HEK293 (cell line): ENCODE measurements at regions not wholly inside any gene's neighbourhood (a gene's known extent, or its start where the extent isn't known, plus 50 kb on each side); places are given as distances from the start of the nearest gene placed in this dataset.
A peak's percentile ranks its signal among the peaks of the same experiment; 100 is the strongest.

Source experiments
- CTCF ChIA-PET: fragments of 350-600 bp; formaldehyde crosslinking; extraction: SDS; loops from one replicate; lab custom pipeline; 2021; ENCODE audit warnings: antibody characterized with exemption; lab: Yijun Ruan, JAX
- POLR2A ChIA-PET: fragments of 300-600 bp; formaldehyde crosslinking; extraction: SDS; loops from one replicate; lab custom pipeline; 2020; ENCODE audit warnings: antibody characterized with exemption, inconsistent platforms; lab: Yijun Ruan, JAX
- H3K27ac ChIP-seq: fragments of 200-500 bp; sonication (Bioruptor generic); 2 replicates; pipeline ENCODE4 v1.5.1; 2014; ENCODE audit warnings: low read depth, low read length, control low read depth, inconsistent platforms; ENCODE audit errors: extremely low read depth
- H3K36me3 ChIP-seq, 2 experiments: fragments of 200-500 bp in 1 of 2; sonication (Bioruptor generic) in 1 of 2; 1 replicate in 1 of 2; 2 replicates in 1 of 2; pipeline ENCODE4 v1.5.1; 2014 to 2017; ENCODE audit warnings: inconsistent platforms in 2 of 2, low read length in 2 of 2; ENCODE audit not compliant: control insufficient read depth in 2 of 2, insufficient read depth in 1 of 2
- H3K4me1 ChIP-seq: fragments of 200-500 bp; sonication (Bioruptor generic); 2 replicates; pipeline ENCODE4 v1.5.1; 2014; ENCODE audit warnings: mild to moderate bottlenecking, low read length, inconsistent platforms; ENCODE audit not compliant: control insufficient read depth, insufficient read depth
- H3K4me3 ChIP-seq: 2 replicates; pipeline ENCODE4 v1.5.1; 2011; ENCODE audit warnings: low read depth, mild to moderate bottlenecking, control low read depth, low read length, moderate library complexity
- H3K9me3 ChIP-seq: fragments of 200-500 bp; sonication (Bioruptor generic); 2 replicates; pipeline ENCODE4 v1.5.1; 2014; ENCODE audit warnings: low read depth, low read length, inconsistent platforms; ENCODE audit not compliant: control insufficient read depth, insufficient read depth
- KLF1 ChIP-seq: fragments of 450-650 bp; formaldehyde crosslinking; IDR thresholded peaks from 2 replicates; pipeline ENCODE4 v1.5.1; 2016; ENCODE audit warnings: missing biosample characterization, missing genetic modification characterization
- PRDM1 ChIP-seq: fragments of 450-650 bp; formaldehyde crosslinking; IDR thresholded peaks from 2 replicates; pipeline ENCODE4; 2016; ENCODE audit warnings: missing biosample characterization, missing genetic modification characterization
- REPIN1 ChIP-seq: fragments of 450-650 bp; formaldehyde crosslinking; IDR thresholded peaks from 2 replicates; pipeline ENCODE4 v1.5.1; 2017; ENCODE audit warnings: missing biosample characterization, missing genetic modification characterization, low read depth
- REST ChIP-seq: fragments of 450-650 bp; formaldehyde crosslinking; IDR thresholded peaks from 2 replicates; pipeline ENCODE4 v1.5.1; 2016; ENCODE audit warnings: missing biosample characterization, missing genetic modification characterization
- SP3 ChIP-seq: fragments of 450-650 bp; formaldehyde crosslinking; IDR thresholded peaks from 2 replicates; pipeline ENCODE4 v1.5.1; 2016; ENCODE audit warnings: missing biosample characterization, missing genetic modification characterization
- SP7 ChIP-seq: fragments of 450-650 bp; formaldehyde crosslinking; IDR thresholded peaks from 2 replicates; pipeline ENCODE4 v1.5.1; 2016; ENCODE audit warnings: missing biosample characterization, missing genetic modification characterization
- YY2 ChIP-seq: fragments of 450-650 bp; formaldehyde crosslinking; IDR thresholded peaks from 2 replicates; pipeline ENCODE4 v1.5.1; 2016; ENCODE audit warnings: missing biosample characterization, missing genetic modification characterization
- ZNF114 ChIP-seq: fragments of 450-650 bp; formaldehyde crosslinking; IDR thresholded peaks from 2 replicates; pipeline ENCODE4 v1.5.0; 2017; ENCODE audit warnings: missing biosample characterization, missing genetic modification characterization
- ZNF133 ChIP-seq: fragments of 450-650 bp; formaldehyde crosslinking; IDR thresholded peaks from 2 replicates; pipeline ENCODE4 v1.5.1; 2016; ENCODE audit warnings: missing biosample characterization, missing genetic modification characterization
- ZNF175 ChIP-seq: fragments of 450-650 bp; formaldehyde crosslinking; IDR thresholded peaks from 2 replicates; pipeline ENCODE4 v1.5.1; 2016; ENCODE audit warnings: missing biosample characterization, missing genetic modification characterization
- ZNF211 ChIP-seq: fragments of 450-650 bp; formaldehyde crosslinking; IDR thresholded peaks from 2 replicates; pipeline ENCODE4 v1.5.1; 2016; ENCODE audit warnings: low read depth, missing biosample characterization, missing genetic modification characterization
- ZNF23 ChIP-seq: fragments of 450-650 bp; formaldehyde crosslinking; IDR thresholded peaks from 2 replicates; pipeline ENCODE4 v1.5.1; 2016; ENCODE audit warnings: missing biosample characterization, missing genetic modification characterization, borderline replicate concordance
- ZNF350 ChIP-seq: fragments of 450-650 bp; formaldehyde crosslinking; IDR thresholded peaks from 2 replicates; pipeline ENCODE4 v1.5.0; 2017; ENCODE audit warnings: missing biosample characterization, mild to moderate bottlenecking, missing genetic modification characterization
- ZNF426 ChIP-seq: fragments of 450-650 bp; formaldehyde crosslinking; IDR thresholded peaks from 2 replicates; pipeline ENCODE4 v1.5.1; 2017; ENCODE audit warnings: missing biosample characterization, missing genetic modification characterization, mild to moderate bottlenecking, inconsistent platforms, moderate library complexity
- ZNF585B ChIP-seq: fragments of 450-650 bp; formaldehyde crosslinking; IDR thresholded peaks from 2 replicates; pipeline ENCODE4 v1.5.1; 2016; ENCODE audit warnings: missing biosample characterization, missing genetic modification characterization
- ZNF670 ChIP-seq: fragments of 450-650 bp; formaldehyde crosslinking; IDR thresholded peaks from 2 replicates; pipeline ENCODE4 v1.5.1; 2016; ENCODE audit warnings: missing biosample characterization, missing genetic modification characterization, low read depth
- ZNF768 ChIP-seq: fragments of 450-650 bp; formaldehyde crosslinking; IDR thresholded peaks from 2 replicates; pipeline ENCODE4 v1.5.1; 2018; ENCODE audit warnings: missing biosample characterization, mild to moderate bottlenecking, missing genetic modification characterization
- ZNF777 ChIP-seq: fragments of 450-650 bp; formaldehyde crosslinking; IDR thresholded peaks from 2 replicates; pipeline ENCODE4 v1.5.1; 2017; ENCODE audit warnings: missing biosample characterization, missing genetic modification characterization, borderline replicate concordance
- ZSCAN4 ChIP-seq: fragments of 450-650 bp; formaldehyde crosslinking; IDR thresholded peaks from 2 replicates; pipeline ENCODE4 v1.5.1; 2017; ENCODE audit warnings: missing biosample characterization, missing genetic modification characterization
- TF ChIP-seq, protein P1 (sequence below): fragments of 450-650 bp; formaldehyde crosslinking; IDR thresholded peaks from 2 replicates; pipeline ENCODE4 v1.5.1; 2016; ENCODE audit warnings: missing biosample characterization, missing genetic modification characterization
- TF ChIP-seq, protein P2 (sequence below): fragments of 450-650 bp; formaldehyde crosslinking; IDR thresholded peaks from 2 replicates; pipeline ENCODE4 v1.5.1; 2016; ENCODE audit warnings: missing biosample characterization, missing genetic modification characterization, borderline replicate concordance

- H3K4me3 ChIP-seq, result no peak overlapping the region
- peaks cover 3% of the 10 kb centered on the region; the same call in 1 of the 2 replicates for H3K4me1 ChIP-seq
- H3K27ac ChIP-seq, result no peak overlapping the region
- CTCF ChIA-PET, result interaction anchor here (0.6 to 1.0 kb wide), 3 partner anchors 9 to 156 kb away, joined by 3 read pairs; no protein-coding TSS in a partner anchor
- H3K9me3 ChIP-seq, result no peaks in the 10 kb centered on the region
- POLR2A ChIA-PET, result no interaction called here
- no peaks in the 10 kb centered on the region for H3K36me3 ChIP-seq
- TF ChIP-seq ZNF133 (tag by site-specific recombination), result no peak
- no peak for TF ChIP-seq ZNF585B
- no peak for TF ChIP-seq SP7
- TF ChIP-seq REPIN1, result no peak
- TF ChIP-seq, protein P1, sequence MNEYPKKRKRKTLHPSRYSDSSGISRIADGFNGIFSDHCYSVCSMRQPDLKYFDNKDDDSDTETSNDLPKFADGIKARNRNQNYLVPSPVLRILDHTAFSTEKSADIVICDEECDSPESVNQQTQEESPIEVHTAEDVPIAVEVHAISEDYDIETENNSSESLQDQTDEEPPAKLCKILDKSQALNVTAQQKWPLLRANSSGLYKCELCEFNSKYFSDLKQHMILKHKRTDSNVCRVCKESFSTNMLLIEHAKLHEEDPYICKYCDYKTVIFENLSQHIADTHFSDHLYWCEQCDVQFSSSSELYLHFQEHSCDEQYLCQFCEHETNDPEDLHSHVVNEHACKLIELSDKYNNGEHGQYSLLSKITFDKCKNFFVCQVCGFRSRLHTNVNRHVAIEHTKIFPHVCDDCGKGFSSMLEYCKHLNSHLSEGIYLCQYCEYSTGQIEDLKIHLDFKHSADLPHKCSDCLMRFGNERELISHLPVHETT (tag by site-specific recombination), result no peak
- TF ChIP-seq, protein P2, sequence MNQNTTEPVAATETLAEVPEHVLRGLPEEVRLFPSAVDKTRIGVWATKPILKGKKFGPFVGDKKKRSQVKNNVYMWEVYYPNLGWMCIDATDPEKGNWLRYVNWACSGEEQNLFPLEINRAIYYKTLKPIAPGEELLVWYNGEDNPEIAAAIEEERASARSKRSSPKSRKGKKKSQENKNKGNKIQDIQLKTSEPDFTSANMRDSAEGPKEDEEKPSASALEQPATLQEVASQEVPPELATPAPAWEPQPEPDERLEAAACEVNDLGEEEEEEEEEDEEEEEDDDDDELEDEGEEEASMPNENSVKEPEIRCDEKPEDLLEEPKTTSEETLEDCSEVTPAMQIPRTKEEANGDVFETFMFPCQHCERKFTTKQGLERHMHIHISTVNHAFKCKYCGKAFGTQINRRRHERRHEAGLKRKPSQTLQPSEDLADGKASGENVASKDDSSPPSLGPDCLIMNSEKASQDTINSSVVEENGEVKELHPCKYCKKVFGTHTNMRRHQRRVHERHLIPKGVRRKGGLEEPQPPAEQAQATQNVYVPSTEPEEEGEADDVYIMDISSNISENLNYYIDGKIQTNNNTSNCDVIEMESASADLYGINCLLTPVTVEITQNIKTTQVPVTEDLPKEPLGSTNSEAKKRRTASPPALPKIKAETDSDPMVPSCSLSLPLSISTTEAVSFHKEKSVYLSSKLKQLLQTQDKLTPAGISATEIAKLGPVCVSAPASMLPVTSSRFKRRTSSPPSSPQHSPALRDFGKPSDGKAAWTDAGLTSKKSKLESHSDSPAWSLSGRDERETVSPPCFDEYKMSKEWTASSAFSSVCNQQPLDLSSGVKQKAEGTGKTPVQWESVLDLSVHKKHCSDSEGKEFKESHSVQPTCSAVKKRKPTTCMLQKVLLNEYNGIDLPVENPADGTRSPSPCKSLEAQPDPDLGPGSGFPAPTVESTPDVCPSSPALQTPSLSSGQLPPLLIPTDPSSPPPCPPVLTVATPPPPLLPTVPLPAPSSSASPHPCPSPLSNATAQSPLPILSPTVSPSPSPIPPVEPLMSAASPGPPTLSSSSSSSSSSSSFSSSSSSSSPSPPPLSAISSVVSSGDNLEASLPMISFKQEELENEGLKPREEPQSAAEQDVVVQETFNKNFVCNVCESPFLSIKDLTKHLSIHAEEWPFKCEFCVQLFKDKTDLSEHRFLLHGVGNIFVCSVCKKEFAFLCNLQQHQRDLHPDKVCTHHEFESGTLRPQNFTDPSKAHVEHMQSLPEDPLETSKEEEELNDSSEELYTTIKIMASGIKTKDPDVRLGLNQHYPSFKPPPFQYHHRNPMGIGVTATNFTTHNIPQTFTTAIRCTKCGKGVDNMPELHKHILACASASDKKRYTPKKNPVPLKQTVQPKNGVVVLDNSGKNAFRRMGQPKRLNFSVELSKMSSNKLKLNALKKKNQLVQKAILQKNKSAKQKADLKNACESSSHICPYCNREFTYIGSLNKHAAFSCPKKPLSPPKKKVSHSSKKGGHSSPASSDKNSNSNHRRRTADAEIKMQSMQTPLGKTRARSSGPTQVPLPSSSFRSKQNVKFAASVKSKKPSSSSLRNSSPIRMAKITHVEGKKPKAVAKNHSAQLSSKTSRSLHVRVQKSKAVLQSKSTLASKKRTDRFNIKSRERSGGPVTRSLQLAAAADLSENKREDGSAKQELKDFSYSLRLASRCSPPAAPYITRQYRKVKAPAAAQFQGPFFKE (tag by site-specific recombination), result no peak
- TF ChIP-seq ZNF350, result no peak
- no peak for TF ChIP-seq YY2
- TF ChIP-seq ZNF175 (tag by site-specific recombination), result no peak
- no peak for TF ChIP-seq ZNF426 (tag by site-specific recombination)
- no peak for TF ChIP-seq SP3
- TF ChIP-seq ZNF211 (tag by site-specific recombination), result no peak
- no peak for TF ChIP-seq ZNF777 (tag by site-specific recombination)
Observed at GRCh38 chr3:10706156-10706739, 109.8 kb upstream of the SLC6A11 start.

DNA sequence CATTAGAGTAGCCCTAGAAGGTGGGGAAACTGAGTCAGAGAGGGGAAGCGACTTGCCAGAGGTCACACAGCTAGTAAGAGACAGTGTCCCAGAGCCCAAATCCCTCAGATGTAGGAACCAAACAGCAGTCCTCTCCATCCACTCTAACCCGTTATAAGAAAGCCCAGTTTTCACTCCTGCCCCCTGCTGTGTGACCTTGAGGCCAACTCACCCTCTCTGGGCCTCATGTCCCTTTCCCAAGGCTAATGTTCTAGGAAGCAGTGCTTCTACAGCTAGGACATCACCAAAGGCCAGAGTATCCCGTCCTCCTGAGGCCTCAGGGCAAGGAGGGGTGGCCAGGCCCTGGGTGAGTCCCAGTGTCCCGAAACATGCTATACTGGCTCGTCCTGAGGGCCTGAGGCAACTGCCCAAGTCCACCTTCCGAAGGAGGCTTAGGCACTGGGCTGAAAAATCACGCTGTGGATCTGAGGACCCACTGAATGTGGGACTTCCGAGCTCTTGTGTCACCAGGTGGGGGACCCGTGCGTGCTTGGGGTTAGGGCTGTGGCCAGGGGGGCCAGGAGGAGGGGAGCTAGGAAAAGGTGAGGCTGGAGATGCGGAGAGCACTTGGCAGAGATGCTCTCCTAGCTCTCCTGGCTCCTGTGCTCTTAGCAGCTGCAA, 109.2 kb upstream of the SLC6A11 start:
- H3K4me3 ChIP-seq, result no peak overlapping the region; the same call in 1 of the 2 replicates
- TF ChIP-seq ZNF23 (no peak), ZNF114 (tag by site-specific recombination) (no peak), REST (tag by site-specific recombination) (no peak), ZNF670 (tag by site-specific recombination) (no peak), KLF1 (tag by site-specific recombination) (no peak), ZSCAN4 (tag by site-specific recombination) (no peak), ZNF768 (0 out of 2 replicates have a peak, but pooled peaks have one; percentile 59), PRDM1 (tag by site-specific recombination) (no peak)
- H3K27ac ChIP-seq, result no peak overlapping the region
- H3K4me1 ChIP-seq, result peaks cover 3% of the 10 kb centered on the region; the same call in 1 of the 2 replicates
- ChIA-PET POLR2A (no interaction called here), CTCF (interaction anchor here (0.6 to 1.0 kb wide), 4 partner anchors 9 to 1058 kb away, joined by 3 read pairs; partner anchors contain the start of gene MTMR14)
- H3K36me3 ChIP-seq, result no peaks in the 10 kb centered on the region
- H3K9me3 ChIP-seq, result no peaks in the 10 kb centered on the region
